PFSK-1 (cell line): ENCODE measurements at regions not wholly inside any gene's neighbourhood (a gene's known extent, or its start where the extent isn't known, plus 50 kb on each side); places are given as distances from the start of the nearest gene placed in this dataset.

ENCODE experiments used
- FOXP2 ChIP-seq: optimal IDR thresholded peaks from 2 replicates; pipeline ENCODE3; 2011; ENCODE audit warnings: borderline replicate concordance, control low read depth, inconsistent platforms; ENCODE audit not compliant: insufficient read depth; ENCODE audit errors: extremely low read length, extremely low read depth
- POLR2AphosphoS5 ChIP-seq: IDR thresholded peaks from 2 replicates; pipeline ENCODE4 v1.6.1; 2012; ENCODE audit warnings: low read depth, mild to moderate bottlenecking, control low read depth, low read length, moderate library complexity
- SIN3A ChIP-seq: IDR thresholded peaks from 2 replicates; pipeline ENCODE4 v1.6.1; 2012; ENCODE audit warnings: mild to moderate bottlenecking, low read length, moderate library complexity, borderline replicate concordance; ENCODE audit not compliant: insufficient read depth
- TAF1 ChIP-seq: IDR thresholded peaks from 2 replicates; pipeline ENCODE4 v1.6.1; 2012; ENCODE audit warnings: low read length, control low read depth, borderline replicate concordance; ENCODE audit not compliant: insufficient read depth
- TF ChIP-seq, protein P1 (sequence below), 2 experiments: IDR thresholded peaks; 2 replicates each; pipeline versions ENCODE4 v1.6.1 to v1.8.0; 2011 to 2012; ENCODE audit warnings: low read depth in 2 of 2, low read length in 2 of 2, control low read depth in 1 of 2, inconsistent platforms in 1 of 2, mild to moderate bottlenecking in 1 of 2, moderate library complexity in 1 of 2; ENCODE audit not compliant: insufficient read depth in 1 of 2

GRCh38 chr9:90240541-90240940 lies 402.1 kb downstream of the DIRAS2 start:
- TF ChIP-seq SIN3A (no peak), FOXP2 (no peak), TAF1 (no peak), POLR2AphosphoS5 (no peak)
- TF ChIP-seq, protein P1, sequence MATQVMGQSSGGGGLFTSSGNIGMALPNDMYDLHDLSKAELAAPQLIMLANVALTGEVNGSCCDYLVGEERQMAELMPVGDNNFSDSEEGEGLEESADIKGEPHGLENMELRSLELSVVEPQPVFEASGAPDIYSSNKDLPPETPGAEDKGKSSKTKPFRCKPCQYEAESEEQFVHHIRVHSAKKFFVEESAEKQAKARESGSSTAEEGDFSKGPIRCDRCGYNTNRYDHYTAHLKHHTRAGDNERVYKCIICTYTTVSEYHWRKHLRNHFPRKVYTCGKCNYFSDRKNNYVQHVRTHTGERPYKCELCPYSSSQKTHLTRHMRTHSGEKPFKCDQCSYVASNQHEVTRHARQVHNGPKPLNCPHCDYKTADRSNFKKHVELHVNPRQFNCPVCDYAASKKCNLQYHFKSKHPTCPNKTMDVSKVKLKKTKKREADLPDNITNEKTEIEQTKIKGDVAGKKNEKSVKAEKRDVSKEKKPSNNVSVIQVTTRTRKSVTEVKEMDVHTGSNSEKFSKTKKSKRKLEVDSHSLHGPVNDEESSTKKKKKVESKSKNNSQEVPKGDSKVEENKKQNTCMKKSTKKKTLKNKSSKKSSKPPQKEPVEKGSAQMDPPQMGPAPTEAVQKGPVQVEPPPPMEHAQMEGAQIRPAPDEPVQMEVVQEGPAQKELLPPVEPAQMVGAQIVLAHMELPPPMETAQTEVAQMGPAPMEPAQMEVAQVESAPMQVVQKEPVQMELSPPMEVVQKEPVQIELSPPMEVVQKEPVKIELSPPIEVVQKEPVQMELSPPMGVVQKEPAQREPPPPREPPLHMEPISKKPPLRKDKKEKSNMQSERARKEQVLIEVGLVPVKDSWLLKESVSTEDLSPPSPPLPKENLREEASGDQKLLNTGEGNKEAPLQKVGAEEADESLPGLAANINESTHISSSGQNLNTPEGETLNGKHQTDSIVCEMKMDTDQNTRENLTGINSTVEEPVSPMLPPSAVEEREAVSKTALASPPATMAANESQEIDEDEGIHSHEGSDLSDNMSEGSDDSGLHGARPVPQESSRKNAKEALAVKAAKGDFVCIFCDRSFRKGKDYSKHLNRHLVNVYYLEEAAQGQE (IDR thresholded peaks at IDR 0.05; ENCODE audit: insufficient read depth in 1 of 2, low read depth in 2 of 2, low read length in 2 of 2) = no peak

DNA sequence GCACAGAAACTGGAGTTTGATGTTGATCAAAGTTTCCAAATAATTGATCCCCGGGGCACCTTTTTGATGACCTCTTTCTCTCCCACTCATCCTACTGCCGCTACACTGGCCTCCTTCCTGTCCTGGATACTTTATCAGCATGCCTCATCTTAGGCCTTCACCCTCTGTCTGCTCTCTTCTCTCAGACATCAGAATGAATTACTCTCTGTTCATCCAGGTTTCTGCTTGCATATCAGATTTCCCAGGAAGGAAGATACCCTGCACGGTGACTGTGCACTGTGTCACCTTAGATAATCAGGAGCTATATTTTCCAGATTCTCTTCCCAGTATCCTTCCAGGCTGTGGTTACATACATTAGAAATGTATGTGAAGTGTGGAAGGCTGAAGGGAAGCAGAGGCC lies 397.0 kb downstream of the DIRAS2 start:
- TF ChIP-seq SIN3A (no peak), FOXP2 (no peak), TAF1 (no peak), POLR2AphosphoS5 (no peak)
- TF ChIP-seq, protein P1 (IDR thresholded peaks at IDR 0.05; ENCODE audit: insufficient read depth in 1 of 2, low read depth in 2 of 2, low read length in 2 of 2) = no peak

DNA sequence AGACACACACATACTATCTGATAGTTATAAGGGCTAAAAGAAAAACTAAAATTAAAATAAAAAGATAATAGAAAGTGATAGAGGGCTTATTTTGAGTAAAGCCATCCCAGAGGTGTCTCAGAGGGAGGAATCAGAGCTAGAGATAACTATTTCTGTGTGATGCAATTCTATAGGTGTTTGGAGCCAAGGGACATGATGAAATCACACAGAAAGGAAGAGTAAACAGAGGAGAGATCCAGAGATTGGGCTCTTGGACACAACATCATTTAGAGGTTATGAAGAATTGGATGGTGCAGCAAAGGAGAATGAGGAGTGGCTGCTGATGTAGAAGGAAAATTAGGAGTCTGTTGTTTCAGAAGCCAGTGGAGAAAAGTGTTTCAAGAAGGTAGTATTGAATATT lies 393.5 kb downstream of the DIRAS2 start:
- TF ChIP-seq, protein P1 (IDR thresholded peaks at IDR 0.05; ENCODE audit: insufficient read depth in 1 of 2, low read depth in 2 of 2, low read length in 2 of 2) = no peak
- TF ChIP-seq SIN3A = no peak
- no peak for TF ChIP-seq FOXP2
- TF ChIP-seq POLR2AphosphoS5 = no peak
- no peak for TF ChIP-seq TAF1

GRCh38 chr9:90251316-90251715 lies 391.3 kb downstream of the DIRAS2 start:
- TF ChIP-seq TAF1 (no peak), SIN3A (no peak), FOXP2 (no peak), POLR2AphosphoS5 (no peak)
- TF ChIP-seq, protein P1 (IDR thresholded peaks at IDR 0.05; ENCODE audit: insufficient read depth in 1 of 2, low read depth in 2 of 2, low read length in 2 of 2) = no peak

DNA sequence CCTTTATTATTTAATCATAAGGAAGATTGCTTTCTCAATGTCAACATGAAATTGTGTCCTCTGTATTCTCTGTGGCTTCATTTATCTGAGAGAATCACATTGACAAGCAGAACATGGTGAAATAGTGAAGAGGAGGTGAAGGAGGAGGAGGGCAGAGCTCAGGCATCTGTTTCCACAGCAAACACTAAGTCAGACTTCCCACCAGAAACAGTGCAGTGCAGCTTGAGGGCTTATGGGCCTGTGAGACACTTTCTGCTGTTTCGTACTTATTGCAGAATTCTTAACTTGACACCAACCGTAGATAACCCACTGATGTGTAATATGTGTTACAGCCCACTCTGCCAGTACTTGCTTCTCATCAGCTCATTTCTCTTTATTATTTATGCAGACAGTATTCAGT lies 386.3 kb downstream of the DIRAS2 start:
- TF ChIP-seq POLR2AphosphoS5 = no peak
- TF ChIP-seq, protein P1 (IDR thresholded peaks at IDR 0.05; ENCODE audit: insufficient read depth in 1 of 2, low read depth in 2 of 2, low read length in 2 of 2) = no peak
- no peak for TF ChIP-seq SIN3A
- no peak for TF ChIP-seq TAF1
- no peak for TF ChIP-seq FOXP2
